ENCODE measurements at regions not wholly inside any gene's neighbourhood (a gene's known extent, or its start where the extent isn't known, plus 50 kb on each side); places are given as distances from the start of the nearest gene placed in this dataset.

DNA sequence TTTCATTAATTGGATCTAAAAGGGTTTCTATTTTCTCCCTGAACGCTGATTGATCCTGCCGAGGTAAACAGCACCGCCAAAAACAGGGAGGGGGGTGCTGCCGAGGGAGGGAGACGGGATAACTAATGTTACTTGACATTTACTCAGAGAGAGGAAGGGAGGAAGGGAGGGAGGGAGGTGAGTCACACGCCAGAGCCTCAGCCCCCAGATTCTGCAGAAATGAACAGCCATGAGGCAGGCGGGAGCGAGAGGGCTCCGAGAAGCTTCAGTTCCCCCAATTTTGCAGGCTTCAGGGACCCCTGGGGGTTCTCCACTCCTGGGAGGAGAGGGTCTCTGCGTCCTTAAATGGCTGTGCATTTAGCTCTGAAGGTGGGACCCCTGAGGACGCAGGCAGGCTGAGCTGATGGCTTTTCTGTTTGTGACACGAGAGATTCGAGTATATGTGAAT, 59.1 kb upstream of the IER5L start:
- Histone ChIP-seq H3F3A (ENCODE audit: control insufficient read depth, insufficient read depth) (0 out of 2 replicates have a peak, but pooled peaks cover 3% of the 10 kb centered on the region), H3K4me1 (ENCODE audit: control insufficient read depth, low read length) (peaks cover 23% of the 10 kb centered on the region), H3K79me2 (ENCODE audit: control insufficient read depth, low read length) (no peaks in the 10 kb centered on the region), H3K36me3 (ENCODE audit: control insufficient read depth, low read length) (no peaks in the 10 kb centered on the region), H3K4me3 (ENCODE audit: low read length) (no peak overlapping the region), H3K9me2 (replicated peaks; ENCODE audit: control insufficient read depth, low read length) (no peaks in the 10 kb centered on the region), H4K20me1 (ENCODE audit: control insufficient read depth, insufficient read depth, low read depth, low read length) (no peaks in the 10 kb centered on the region), H3K27me3 (ENCODE audit: control insufficient read depth, low read length) (peaks cover 12% of the 10 kb centered on the region; the same call in 1 of the 2 replicates), H3K27ac (ENCODE audit: low read depth, low read length) (no peak overlapping the region), H3K9me3 (ENCODE audit: control insufficient read depth, insufficient read depth, low read length) (no peaks in the 10 kb centered on the region; the same call in 1 of the 2 replicates), H3K4me2 (ENCODE audit: low read length) (no peak overlapping the region)
- TF ChIP-seq EZH2phosphoT487 (IDR thresholded peaks at IDR 0.05; ENCODE audit: borderline replicate concordance, low read length) = no peak
- TF ChIP-seq, protein P1, sequence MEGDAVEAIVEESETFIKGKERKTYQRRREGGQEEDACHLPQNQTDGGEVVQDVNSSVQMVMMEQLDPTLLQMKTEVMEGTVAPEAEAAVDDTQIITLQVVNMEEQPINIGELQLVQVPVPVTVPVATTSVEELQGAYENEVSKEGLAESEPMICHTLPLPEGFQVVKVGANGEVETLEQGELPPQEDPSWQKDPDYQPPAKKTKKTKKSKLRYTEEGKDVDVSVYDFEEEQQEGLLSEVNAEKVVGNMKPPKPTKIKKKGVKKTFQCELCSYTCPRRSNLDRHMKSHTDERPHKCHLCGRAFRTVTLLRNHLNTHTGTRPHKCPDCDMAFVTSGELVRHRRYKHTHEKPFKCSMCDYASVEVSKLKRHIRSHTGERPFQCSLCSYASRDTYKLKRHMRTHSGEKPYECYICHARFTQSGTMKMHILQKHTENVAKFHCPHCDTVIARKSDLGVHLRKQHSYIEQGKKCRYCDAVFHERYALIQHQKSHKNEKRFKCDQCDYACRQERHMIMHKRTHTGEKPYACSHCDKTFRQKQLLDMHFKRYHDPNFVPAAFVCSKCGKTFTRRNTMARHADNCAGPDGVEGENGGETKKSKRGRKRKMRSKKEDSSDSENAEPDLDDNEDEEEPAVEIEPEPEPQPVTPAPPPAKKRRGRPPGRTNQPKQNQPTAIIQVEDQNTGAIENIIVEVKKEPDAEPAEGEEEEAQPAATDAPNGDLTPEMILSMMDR (IDR thresholded peaks at IDR 0.05; ENCODE audit: low read depth, low read length, poor library complexity, severe bottlenecking) = no peak

GRCh38 chr9:129236441-129237145, 58.5 kb upstream of the IER5L start:
- Histone ChIP-seq H3K9me3 (ENCODE audit: control insufficient read depth, insufficient read depth, low read length) (no peaks in the 10 kb centered on the region; the same call in 1 of the 2 replicates), H3K27ac (ENCODE audit: low read depth, low read length) (no peak overlapping the region), H4K20me1 (ENCODE audit: control insufficient read depth, insufficient read depth, low read depth, low read length) (no peaks in the 10 kb centered on the region), H3K27me3 (ENCODE audit: control insufficient read depth, low read length) (peaks cover 12% of the 10 kb centered on the region; the same call in 1 of the 2 replicates), H3K36me3 (ENCODE audit: control insufficient read depth, low read length) (no peaks in the 10 kb centered on the region), H3K4me2 (ENCODE audit: low read length) (no peak overlapping the region), H3K9me2 (replicated peaks; ENCODE audit: control insufficient read depth, low read length) (no peaks in the 10 kb centered on the region), H3K4me3 (ENCODE audit: low read length) (no peak overlapping the region), H3K79me2 (ENCODE audit: control insufficient read depth, low read length) (no peaks in the 10 kb centered on the region), H3F3A (ENCODE audit: control insufficient read depth, insufficient read depth) (0 out of 2 replicates have a peak, but pooled peaks cover 3% of the 10 kb centered on the region), H3K4me1 (ENCODE audit: control insufficient read depth, low read length) (peaks cover 23% of the 10 kb centered on the region)
- TF ChIP-seq, protein P1 (IDR thresholded peaks at IDR 0.05; ENCODE audit: low read depth, low read length, poor library complexity, severe bottlenecking) = no peak
- TF ChIP-seq EZH2phosphoT487 (IDR thresholded peaks at IDR 0.05; ENCODE audit: borderline replicate concordance, low read length) = no peak

GRCh38 chr9:129235931-129236331, 57.9 kb upstream of the IER5L start:
- Histone ChIP-seq H3K27ac (ENCODE audit: low read depth, low read length) (no peak overlapping the region), H3K4me2 (ENCODE audit: low read length) (peak overlapping the region; percentile 42)
- TF ChIP-seq EZH2phosphoT487 (IDR thresholded peaks at IDR 0.05; ENCODE audit: borderline replicate concordance, low read length) = no peak
- TF ChIP-seq, protein P1 (IDR thresholded peaks at IDR 0.05; ENCODE audit: low read depth, low read length, poor library complexity, severe bottlenecking) = no peak

More at GRCh38 chr9:129235931-129236331, 57.9 kb upstream of the IER5L start:
- H3K79me2 ChIP-seq (ENCODE audit: control insufficient read depth, low read length) = no peaks in the 10 kb centered on the region
- no peaks in the 10 kb centered on the region for H3K9me2 ChIP-seq (replicated peaks; ENCODE audit: control insufficient read depth, low read length)
- peaks cover 23% of the 10 kb centered on the region for H3K4me1 ChIP-seq (ENCODE audit: control insufficient read depth, low read length)
- H3F3A ChIP-seq (ENCODE audit: control insufficient read depth, insufficient read depth) = 0 out of 2 replicates have a peak, but pooled peaks cover 3% of the 10 kb centered on the region
- H4K20me1 ChIP-seq (ENCODE audit: control insufficient read depth, insufficient read depth, low read depth, low read length) = no peaks in the 10 kb centered on the region
- no peaks in the 10 kb centered on the region; the same call in 1 of the 2 replicates for H3K9me3 ChIP-seq (ENCODE audit: control insufficient read depth, insufficient read depth, low read length)
- no peak overlapping the region for H3K4me3 ChIP-seq (ENCODE audit: low read length)
- no peaks in the 10 kb centered on the region for H3K36me3 ChIP-seq (ENCODE audit: control insufficient read depth, low read length)
- H3K27me3 ChIP-seq (ENCODE audit: control insufficient read depth, low read length) = peaks cover 12% of the 10 kb centered on the region; the same call in 1 of the 2 replicates

Measured in DOHH2 (cell line).